ENCODE measurements at regions not wholly inside any gene's neighbourhood (a gene's known extent, or its start where the extent isn't known, plus 50 kb on each side); places are given as distances from the start of the nearest gene placed in this dataset.

DNA sequence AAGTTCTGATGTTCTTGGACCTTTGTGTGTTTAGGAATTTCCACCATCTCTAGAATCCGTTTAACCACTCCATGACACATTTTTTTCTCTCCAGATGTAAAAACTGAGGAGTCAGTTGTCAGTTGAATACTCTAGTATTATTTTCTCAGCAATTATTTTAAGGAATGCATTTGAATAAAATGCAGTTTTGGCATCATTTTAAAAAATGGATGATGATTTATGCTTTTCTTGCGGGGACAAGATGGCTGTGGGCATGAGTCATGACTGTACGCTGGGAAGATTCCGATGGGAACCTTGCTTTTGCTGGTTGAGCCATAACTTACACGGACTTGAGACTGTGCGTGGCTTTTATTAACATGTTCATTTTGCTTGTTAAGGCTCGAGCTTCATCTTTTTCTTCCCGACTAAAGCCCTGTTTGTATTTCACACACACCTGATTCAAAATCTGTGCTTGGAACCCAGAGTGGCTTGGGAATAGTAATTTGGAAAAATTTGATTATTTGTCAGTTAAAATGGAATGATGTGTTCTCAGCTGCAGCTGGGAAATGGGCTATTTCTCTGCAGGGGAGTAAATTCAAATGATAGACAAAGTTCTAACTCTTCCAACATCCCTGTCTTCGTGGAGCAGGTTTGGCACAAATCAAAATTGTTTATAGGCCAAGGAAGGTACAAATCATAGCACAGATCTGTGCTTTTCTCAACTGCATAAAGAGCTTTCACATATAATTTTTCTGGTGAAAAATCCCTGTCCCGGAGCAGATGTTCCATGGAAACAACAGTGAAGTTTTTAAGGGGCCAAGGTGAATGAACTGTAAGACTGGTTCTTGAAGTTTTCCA lies 470.5 kb upstream of the JAG1 start:
- TF ChIP-seq GATA2 (IDR thresholded peaks at IDR 0.05; ENCODE audit: low read depth, low read length), result no peak
- no peak for TF ChIP-seq GATA3 (IDR thresholded peaks at IDR 0.05; ENCODE audit: low read depth, low read length)

DNA sequence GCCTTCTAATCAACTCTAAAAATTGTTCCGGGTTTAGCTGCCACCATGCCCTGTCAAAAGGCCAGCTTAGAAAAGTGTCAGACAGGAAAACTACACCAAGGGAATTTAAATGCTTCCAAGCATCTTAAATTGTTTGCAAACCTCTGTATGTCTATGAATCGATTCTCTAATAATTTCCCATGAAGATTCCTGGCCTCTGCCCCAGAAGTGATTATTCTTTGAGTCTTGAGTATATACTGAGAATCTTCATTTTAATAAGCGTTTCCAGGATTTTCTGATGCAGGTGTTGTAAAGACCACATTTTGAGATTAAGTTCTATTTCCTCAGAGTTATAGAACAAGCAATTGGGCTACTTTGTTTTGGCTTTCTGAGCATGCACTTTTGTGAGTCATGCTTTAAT lies 471.8 kb upstream of the JAG1 start:
- TF ChIP-seq GATA2 (IDR thresholded peaks at IDR 0.05; ENCODE audit: low read depth, low read length), result no peak
- no peak for TF ChIP-seq GATA3 (IDR thresholded peaks at IDR 0.05; ENCODE audit: low read depth, low read length)

GRCh38 chr20:11153819-11154218 lies 480.0 kb upstream of the JAG1 start:
- TF ChIP-seq GATA2 (IDR thresholded peaks at IDR 0.05; ENCODE audit: low read depth, low read length) (no peak), GATA3 (IDR thresholded peaks at IDR 0.05; ENCODE audit: low read depth, low read length) (no peak)

DNA sequence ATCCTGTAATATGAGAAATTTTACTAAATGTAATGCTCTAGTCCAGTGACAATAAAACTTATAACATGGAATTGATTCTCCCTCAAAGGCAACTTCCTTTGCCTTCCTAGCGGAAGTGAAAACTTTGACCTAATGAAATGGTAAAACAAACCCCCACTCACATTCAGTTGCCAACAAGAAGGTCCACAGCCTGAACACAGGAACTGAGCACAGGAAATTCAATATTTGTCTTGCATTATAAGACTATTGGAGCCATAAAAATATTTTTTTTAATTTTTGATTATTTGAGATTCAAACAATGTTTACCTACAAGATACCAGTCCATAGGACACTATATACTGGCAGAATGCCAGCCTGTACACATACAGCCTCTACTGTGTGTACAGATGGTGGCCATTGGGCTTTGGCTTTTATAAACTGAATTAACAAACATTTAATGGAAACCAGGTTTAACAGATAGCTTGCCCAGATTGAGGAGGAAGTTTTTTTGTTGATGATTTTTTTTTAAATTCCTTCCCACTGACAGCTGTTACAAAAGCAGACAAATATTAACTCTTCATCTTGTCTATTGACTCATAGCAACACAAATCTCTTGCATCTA lies 481.5 kb upstream of the JAG1 start:
- no peak for TF ChIP-seq GATA2 (IDR thresholded peaks at IDR 0.05; ENCODE audit: low read depth, low read length)
- no peak for TF ChIP-seq GATA3 (IDR thresholded peaks at IDR 0.05; ENCODE audit: low read depth, low read length)

DNA sequence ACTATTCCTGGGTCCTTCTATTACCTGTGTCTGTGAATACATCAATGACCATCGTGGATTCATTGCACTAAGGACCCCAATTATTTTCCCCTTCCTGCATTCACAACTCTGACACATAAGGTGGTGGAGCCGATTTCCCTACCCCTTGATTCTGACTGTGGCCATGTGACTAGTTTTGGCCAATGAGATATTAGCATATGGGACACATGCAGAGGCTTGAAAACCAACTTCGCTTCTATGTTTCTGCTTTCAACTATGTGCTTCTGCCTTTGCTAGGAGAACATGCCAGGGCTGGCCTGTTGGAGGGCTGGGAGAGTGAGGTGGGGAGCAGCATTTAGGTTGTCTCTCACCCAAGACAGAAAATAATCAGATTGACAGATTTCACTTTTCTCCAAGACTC lies 483.1 kb upstream of the JAG1 start:
- TF ChIP-seq GATA3 (IDR thresholded peaks at IDR 0.05; ENCODE audit: low read depth, low read length), result no peak
- TF ChIP-seq GATA2 (IDR thresholded peaks at IDR 0.05; ENCODE audit: low read depth, low read length), result no peak

- TF ChIP-seq GATA2 (IDR thresholded peaks at IDR 0.05; ENCODE audit: low read depth, low read length) (no peak), GATA3 (IDR thresholded peaks at IDR 0.05; ENCODE audit: low read depth, low read length) (no peak)
These were observed 484.3 kb upstream of the JAG1 start for GRCh38 chr20:11158146-11158545.

- no peak for TF ChIP-seq GATA2 (IDR thresholded peaks at IDR 0.05; ENCODE audit: low read depth, low read length)
- TF ChIP-seq GATA3 (IDR thresholded peaks at IDR 0.05; ENCODE audit: low read depth, low read length), result no peak
These were observed 484.8 kb upstream of the JAG1 start for GRCh38 chr20:11158589-11158988.

DNA sequence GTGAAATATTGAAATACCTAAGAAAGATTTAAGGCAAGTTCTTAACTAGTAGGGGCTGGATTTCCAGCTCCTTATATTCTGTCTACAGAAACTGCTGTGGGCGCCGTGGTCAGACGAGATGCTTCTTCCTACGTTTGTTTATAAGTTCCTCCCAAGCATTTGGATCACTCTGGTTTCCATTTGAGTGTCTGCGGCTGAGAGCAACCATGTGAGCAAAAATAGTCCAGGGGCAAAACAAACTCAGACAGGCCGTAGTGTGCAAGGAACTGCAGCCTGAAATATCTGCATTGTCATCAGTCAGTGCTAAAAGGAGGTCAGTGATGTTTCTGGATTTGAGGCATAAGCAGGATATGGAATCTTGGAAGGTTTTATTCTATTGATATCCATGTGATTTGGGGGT lies 485.9 kb upstream of the JAG1 start:
- TF ChIP-seq GATA3 (IDR thresholded peaks at IDR 0.05; ENCODE audit: low read depth, low read length), result no peak

GRCh38 chr20:11162026-11162775 lies 488.4 kb upstream of the JAG1 start:
- no peak for TF ChIP-seq GATA2 (IDR thresholded peaks at IDR 0.05; ENCODE audit: low read depth, low read length)
- TF ChIP-seq GATA3 (IDR thresholded peaks at IDR 0.05; ENCODE audit: low read depth, low read length), result no peak

GRCh38 chr20:11165789-11166188 lies 492.0 kb upstream of the JAG1 start:
- TF ChIP-seq GATA3 (IDR thresholded peaks at IDR 0.05; ENCODE audit: low read depth, low read length) (no peak), GATA2 (IDR thresholded peaks at IDR 0.05; ENCODE audit: low read depth, low read length) (no peak)

DNA sequence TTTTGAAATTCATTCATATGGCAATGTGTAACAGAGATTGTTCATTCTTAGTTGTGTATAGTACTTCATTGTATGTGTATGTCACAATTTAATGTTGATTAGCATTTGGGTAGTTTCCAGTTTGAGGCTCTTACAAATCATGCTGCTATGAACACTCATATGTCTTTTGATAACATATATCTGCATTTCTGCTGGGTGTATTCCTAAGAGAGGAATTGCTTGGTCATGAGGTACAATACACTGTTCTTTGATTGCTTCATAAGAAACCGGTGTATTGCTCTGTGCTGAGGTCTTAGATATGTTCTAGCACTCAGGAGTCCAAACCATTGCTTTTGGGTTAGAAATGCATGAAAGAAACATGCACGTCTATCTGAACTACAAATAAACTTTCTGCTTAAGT lies 492.9 kb upstream of the JAG1 start:
- TF ChIP-seq GATA2 (IDR thresholded peaks at IDR 0.05; ENCODE audit: low read depth, low read length) (no peak), GATA3 (IDR thresholded peaks at IDR 0.05; ENCODE audit: low read depth, low read length) (no peak)

DNA sequence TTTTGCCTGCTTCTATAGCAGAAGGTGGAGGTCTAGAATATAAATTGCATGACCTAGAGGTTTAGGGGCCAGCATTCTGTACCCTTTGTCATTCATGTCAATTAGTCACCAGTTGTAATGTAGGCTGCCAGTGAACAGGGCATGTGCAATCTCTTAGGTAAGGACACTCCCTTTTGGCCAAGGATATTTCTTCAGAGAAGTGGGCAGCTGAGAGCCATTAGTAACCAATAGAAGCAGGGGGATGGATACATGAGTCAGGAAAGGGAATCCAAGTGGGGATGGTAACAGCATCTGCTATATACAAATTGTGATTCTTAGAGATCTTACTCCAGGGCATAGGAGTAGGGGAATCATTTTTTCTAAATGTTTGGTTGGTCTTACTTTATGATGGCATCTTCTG lies 494.2 kb upstream of the JAG1 start:
- TF ChIP-seq GATA2 (IDR thresholded peaks at IDR 0.05; ENCODE audit: low read depth, low read length), result no peak
- no peak for TF ChIP-seq GATA3 (IDR thresholded peaks at IDR 0.05; ENCODE audit: low read depth, low read length)

DNA sequence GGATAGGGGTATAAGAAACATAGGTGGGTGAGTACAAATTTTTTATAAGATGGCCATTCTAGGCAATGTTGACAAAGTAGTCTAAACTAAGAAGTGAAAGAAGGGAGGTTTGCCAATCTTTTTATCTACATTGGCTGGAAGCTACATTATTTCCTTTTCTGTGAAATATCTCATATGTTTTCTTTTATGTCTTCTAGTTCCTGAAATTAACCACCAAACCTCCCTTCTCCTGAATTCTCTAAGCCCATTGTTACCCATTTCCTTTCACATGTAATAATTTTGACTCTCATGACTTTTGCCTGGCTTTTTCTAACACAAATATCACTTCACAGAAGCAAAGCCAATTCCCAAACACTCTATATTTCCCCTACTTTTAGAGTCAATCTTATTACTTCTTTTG lies 496.2 kb upstream of the JAG1 start:
- TF ChIP-seq GATA2 (IDR thresholded peaks at IDR 0.05; ENCODE audit: low read depth, low read length) (no peak), GATA3 (IDR thresholded peaks at IDR 0.05; ENCODE audit: low read depth, low read length) (no peak)

GRCh38 chr20:11170565-11170964 lies 496.8 kb upstream of the JAG1 start:
- TF ChIP-seq GATA3 (IDR thresholded peaks at IDR 0.05; ENCODE audit: low read depth, low read length), result no peak
- TF ChIP-seq GATA2 (IDR thresholded peaks at IDR 0.05; ENCODE audit: low read depth, low read length), result no peak

DNA sequence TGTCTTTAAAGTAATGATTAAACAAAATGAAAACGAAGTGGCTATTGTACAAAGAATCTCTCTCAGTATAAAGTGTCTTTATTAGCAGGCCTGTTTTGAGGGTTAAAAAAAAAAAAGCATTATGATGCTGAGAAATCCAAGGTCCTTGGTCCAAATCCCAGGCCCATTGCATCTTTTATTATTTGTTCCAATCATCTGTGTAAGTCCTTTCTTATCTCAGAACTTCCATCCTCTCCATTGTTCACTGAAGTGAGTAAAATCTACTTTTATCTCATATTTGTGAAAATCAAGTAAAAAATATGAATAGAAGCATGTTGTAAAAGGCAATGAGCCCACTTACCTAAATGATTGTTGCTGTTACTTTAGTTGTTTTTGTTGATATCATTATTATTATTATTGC lies 499.1 kb upstream of the JAG1 start:
- TF ChIP-seq GATA2 (IDR thresholded peaks at IDR 0.05; ENCODE audit: low read depth, low read length), result no peak
- no peak for TF ChIP-seq GATA3 (IDR thresholded peaks at IDR 0.05; ENCODE audit: low read depth, low read length)

Measured in SH-SY5Y (cell line).